Gastrocnemius medialis (tissue), 4 donors: ENCODE measurements at regions not wholly inside any gene's neighbourhood (a gene's known extent, or its start where the extent isn't known, plus 50 kb on each side); places are given as distances from the start of the nearest gene placed in this dataset.

Source experiments
- CTCF ChIP-seq, 5 experiments: fragments of 450-650 bp in 3 of 5; fragments of 200-600 bp in 2 of 5; sonication (generic) in 2 of 5; IDR thresholded peaks in 4 of 5; conservative IDR thresholded peaks in 1 of 5; 1 replicate in 4 of 5; 2 replicates in 1 of 5; pipeline ENCODE4 v1.5.1; 2016 to 2019; ENCODE audit warnings: antibody characterized with exemption in 5 of 5, mild to moderate bottlenecking in 3 of 5, moderate library complexity in 3 of 5
- POLR2A ChIP-seq, 2 donors: fragments of 450-650 bp; IDR thresholded peaks; one replicate each; pipeline ENCODE4 v1.6.1; 2017; ENCODE audit warnings: antibody characterized with exemption in 2 of 2, mild to moderate bottlenecking in 2 of 2, moderate library complexity in 2 of 2

GRCh38 chr21:15279482-15279881 lies 214.7 kb upstream of the NRIP1 start:
- TF ChIP-seq POLR2A (IDR thresholded peaks at IDR 0.05) (no peak), CTCF (IDR thresholded peaks at IDR 0.05 in 4 of 5, conservative IDR thresholded peaks at IDR 0.05 in 1 of 5) (no peak)
